HepG2 (cell line): ENCODE measurements at regions not wholly inside any gene's neighbourhood (a gene's known extent, or its start where the extent isn't known, plus 50 kb on each side); places are given as distances from the start of the nearest gene placed in this dataset.

Source experiments
- ATAC-seq: fragments of 200-7000 bp; cut with Tn5 transposase; 3 replicates; pipeline ENCODE4 v1.9.1; 2020; ENCODE audit warnings: mild to moderate bottlenecking, moderate library complexity
- BruUV-seq: library from RNA; stranded (reverse); fragments of 400-500 nt; replicated peaks from 2 replicates; lab custom pipeline; 2021; lab: Mats Ljungman, UMichigan
- CTCF ChIA-PET: fragments of 300-600 bp; formaldehyde crosslinking; extraction: SDS; loops from one replicate; lab custom pipeline; 2021; ENCODE audit warnings: low total read pairs, inconsistent platforms, low intra/inter-chr PET ratio; lab: Yijun Ruan, JAX
- POLR2A ChIA-PET: fragments of 350-600 bp; sonication (Branson Sonifier 250); formaldehyde crosslinking; loops from one replicate; lab custom pipeline; 2020; ENCODE audit warnings: antibody characterized with exemption, inconsistent platforms; lab: Yijun Ruan, JAX
- DNase-seq: peaks from one replicate; pipeline ENCODE4 v3.0.0-alpha.2; 2015; ENCODE audit warnings: low spot score
- FAIRE-seq: peaks from 3 replicates; lab custom pipeline; 2011; peaks lifted over from hg19 to GRCh38; lab: Jason Lieb, UNC
- H2AFZ ChIP-seq: one replicate; pipeline ENCODE4 v1.6.1; 2011; ENCODE audit warnings: low read length, inconsistent platforms
- H3K27ac ChIP-seq: fragments of 300-600 bp; 3 replicates; pipeline ENCODE4 v1.8.0; 2011; ENCODE audit warnings: mixed run types, mild to moderate bottlenecking, mixed read lengths, low read length, inconsistent platforms; ENCODE audit not compliant: insufficient read depth; ENCODE audit errors: extremely low read length
- H3K27me3 ChIP-seq, 2 experiments: fragments of 200-600 bp in 1 of 2; 2 replicates in 1 of 2; 3 replicates in 1 of 2; pipeline versions ENCODE4 v1.6.0 to v1.8.0; 2011; ENCODE audit warnings: low read length in 2 of 2, mild to moderate bottlenecking in 2 of 2, moderate library complexity in 2 of 2, inconsistent platforms in 1 of 2; ENCODE audit not compliant: insufficient read depth in 2 of 2, control insufficient read depth in 1 of 2
- H3K36me3 ChIP-seq, 2 experiments: fragments of 200-600 bp in 1 of 2; replicated peaks in 1 of 2; 2 replicates in 1 of 2; 3 replicates in 1 of 2; pipeline versions ENCODE4 v1.5.1 to v1.8.0; 2011; ENCODE audit warnings: low read length in 2 of 2, inconsistent platforms in 1 of 2; ENCODE audit not compliant: insufficient read depth in 2 of 2, control insufficient read depth in 1 of 2
- H3K4me1 ChIP-seq: 2 replicates; pipeline ENCODE4 v1.5.1; 2012; ENCODE audit warnings: low read length, inconsistent platforms; ENCODE audit not compliant: insufficient read depth
- H3K4me2 ChIP-seq: 2 replicates; pipeline ENCODE4 v1.6.0; 2011; ENCODE audit warnings: low read depth, low read length, inconsistent platforms
- H3K4me3 ChIP-seq, 3 experiments: fragments of 200-600 bp in 1 of 3; sonication (generic), shearing (Covaris generic) in 1 of 3; replicated peaks in 1 of 3; 2 replicates each; pipeline ENCODE4 v1.5.1; 2011 to 2016; ENCODE audit warnings: low read length in 3 of 3, inconsistent platforms in 2 of 3, low read depth in 2 of 3, mild to moderate bottlenecking in 2 of 3, control low read depth in 1 of 3, mixed read lengths in 1 of 3; ENCODE audit not compliant: insufficient read depth in 1 of 3
- H3K79me2 ChIP-seq: one replicate; pipeline ENCODE4 v1.6.1; 2011; ENCODE audit warnings: low read length, inconsistent platforms; ENCODE audit not compliant: insufficient read depth
- H3K9ac ChIP-seq: 2 replicates; pipeline ENCODE4 v1.6.0; 2011; ENCODE audit warnings: mild to moderate bottlenecking, low read depth, low read length, inconsistent platforms; ENCODE audit not compliant: insufficient read depth
- H3K9me3 ChIP-seq: 2 replicates; pipeline ENCODE4 v1.5.1; 2012; ENCODE audit warnings: mild to moderate bottlenecking, low read length
- H4K20me1 ChIP-seq: 2 replicates; pipeline ENCODE4 v1.6.0; 2011; ENCODE audit warnings: inconsistent platforms, mild to moderate bottlenecking, low read length, moderate library complexity; ENCODE audit not compliant: insufficient read depth
- ATAD3A ChIP-seq: sonication (generic); formaldehyde crosslinking; IDR thresholded peaks from 2 replicates; pipeline ENCODE4 v1.4.0; 2020; ENCODE audit warnings: missing genetic modification reagents
- ATRX ChIP-seq: sonication (generic); formaldehyde crosslinking; IDR thresholded peaks from 2 replicates; pipeline ENCODE4 v1.4.0; 2020; ENCODE audit warnings: missing genetic modification reagents, borderline replicate concordance
- HBP1 ChIP-seq: IDR thresholded peaks from 2 replicates; pipeline ENCODE4 v1.6.1; 2016; ENCODE audit warnings: low read depth, control low read depth
- KAT7 ChIP-seq: IDR thresholded peaks from 2 replicates; pipeline ENCODE4 v1.6.1; 2018; ENCODE audit warnings: borderline replicate concordance, missing compliant biosample characterization
- KLF13 ChIP-seq: sonication (generic); formaldehyde crosslinking; IDR thresholded peaks from 2 replicates; pipeline ENCODE4 v1.4.0; 2020; ENCODE audit warnings: mild to moderate bottlenecking, missing genetic modification reagents
- KMT2A ChIP-seq: sonication (generic); formaldehyde crosslinking; IDR thresholded peaks from 2 replicates; pipeline ENCODE4 v1.4.0; 2020; ENCODE audit warnings: missing genetic modification reagents
- LBX2 ChIP-seq: sonication (generic); formaldehyde crosslinking; IDR thresholded peaks from 2 replicates; pipeline ENCODE4 v1.5.0; 2020; ENCODE audit warnings: missing genetic modification reagents, mild to moderate bottlenecking, borderline replicate concordance
- MTF1 ChIP-seq: sonication (generic); formaldehyde crosslinking; IDR thresholded peaks from 2 replicates; pipeline ENCODE4 v1.5.0; 2020; ENCODE audit warnings: missing genetic modification reagents
- NFE2L2 ChIP-seq: fragments of 150-350 bp; IDR thresholded peaks from 2 replicates; pipeline ENCODE4 v1.6.1; 2014; ENCODE audit warnings: low read length
- SKI ChIP-seq: fragments of 450-650 bp; IDR thresholded peaks from one replicate; pipeline ENCODE4 v1.6.1; 2018; ENCODE audit warnings: mild to moderate bottlenecking; ENCODE audit not compliant: partially characterized antibody
- XBP1 ChIP-seq: sonication (generic); formaldehyde crosslinking; IDR thresholded peaks from 2 replicates; pipeline ENCODE4 v1.5.0; 2020; ENCODE audit warnings: missing genetic modification reagents
- YY1 ChIP-seq: IDR thresholded peaks from 2 replicates; pipeline ENCODE4 v1.6.1; 2011; ENCODE audit warnings: low read length, low read depth, moderate library complexity, mild to moderate bottlenecking; ENCODE audit not compliant: insufficient read depth, insufficient replicate concordance
- ZEB1 ChIP-seq: IDR thresholded peaks from 2 replicates; pipeline ENCODE4 v1.6.1; 2012; ENCODE audit warnings: mild to moderate bottlenecking, low read depth, inconsistent platforms; ENCODE audit not compliant: insufficient replicate concordance
- ZNF124 ChIP-seq: sonication (generic); formaldehyde crosslinking; IDR thresholded peaks from 2 replicates; pipeline ENCODE4 v1.4.0; 2020; ENCODE audit warnings: missing genetic modification reagents
- ZNF441 ChIP-seq: sonication (generic); formaldehyde crosslinking; IDR thresholded peaks from 2 replicates; pipeline ENCODE4 v1.7.0; 2021; ENCODE audit warnings: missing genetic modification reagents, borderline replicate concordance
- ZNF549 ChIP-seq: sonication (generic); formaldehyde crosslinking; IDR thresholded peaks from 2 replicates; pipeline ENCODE4 v1.5.0; 2020; ENCODE audit warnings: missing genetic modification reagents
- ZNF567 ChIP-seq: sonication (generic); formaldehyde crosslinking; IDR thresholded peaks from 2 replicates; pipeline ENCODE4 v1.8.1; 2023; ENCODE audit warnings: mild to moderate bottlenecking, missing genetic modification reagents, borderline replicate concordance
- ZSCAN12 ChIP-seq: sonication (generic); formaldehyde crosslinking; IDR thresholded peaks from 2 replicates; pipeline ENCODE4 v1.9.0; 2021; ENCODE audit warnings: mild to moderate bottlenecking, missing genetic modification reagents
- WGBS: methylation state at CpG from one replicate; pipeline ENCODE4 v1.1.6; 2017; ENCODE audit warnings: low lambda C conversion rate; 5-methylcytosine and 5-hydroxymethylcytosine counted together
- in situ Hi-C: cut with HindIII; loops from 2 replicates; pipeline ENCODE4 v1.10.0; 2017; ENCODE audit warnings: low pct_unique_long_range_greater_than_20kb; ENCODE audit not compliant: extremely low pct_ligation_motif_present
- intact Hi-C: fragments of 100-400 bp; cut with micrococcal nuclease; formaldehyde crosslinking; loops from one replicate; pipeline ENCODE4 v1.10.0; 2022; ENCODE audit not compliant: unreplicated experiment

DNA sequence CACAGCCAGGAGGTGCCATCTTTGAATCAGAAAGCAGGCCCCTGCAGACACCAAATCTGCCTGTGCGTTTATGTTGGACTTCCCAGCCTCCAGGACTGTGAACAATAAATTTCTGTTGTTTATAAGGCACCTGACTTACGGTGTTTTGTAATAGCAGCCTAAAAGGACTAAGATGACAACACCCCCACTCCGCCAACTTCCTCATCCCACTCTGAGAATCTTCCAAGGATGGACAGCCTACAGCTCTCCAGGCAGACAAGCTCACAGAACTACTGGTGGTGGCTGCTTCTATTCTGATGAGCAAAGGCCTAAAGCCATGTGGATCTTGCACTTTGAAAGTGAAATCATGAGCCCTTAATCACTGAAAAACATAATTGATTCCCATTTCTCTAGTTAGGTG, 449.2 kb downstream of the TSHZ3 start (continued):
- TF ChIP-seq ZEB1: no peak

DNA sequence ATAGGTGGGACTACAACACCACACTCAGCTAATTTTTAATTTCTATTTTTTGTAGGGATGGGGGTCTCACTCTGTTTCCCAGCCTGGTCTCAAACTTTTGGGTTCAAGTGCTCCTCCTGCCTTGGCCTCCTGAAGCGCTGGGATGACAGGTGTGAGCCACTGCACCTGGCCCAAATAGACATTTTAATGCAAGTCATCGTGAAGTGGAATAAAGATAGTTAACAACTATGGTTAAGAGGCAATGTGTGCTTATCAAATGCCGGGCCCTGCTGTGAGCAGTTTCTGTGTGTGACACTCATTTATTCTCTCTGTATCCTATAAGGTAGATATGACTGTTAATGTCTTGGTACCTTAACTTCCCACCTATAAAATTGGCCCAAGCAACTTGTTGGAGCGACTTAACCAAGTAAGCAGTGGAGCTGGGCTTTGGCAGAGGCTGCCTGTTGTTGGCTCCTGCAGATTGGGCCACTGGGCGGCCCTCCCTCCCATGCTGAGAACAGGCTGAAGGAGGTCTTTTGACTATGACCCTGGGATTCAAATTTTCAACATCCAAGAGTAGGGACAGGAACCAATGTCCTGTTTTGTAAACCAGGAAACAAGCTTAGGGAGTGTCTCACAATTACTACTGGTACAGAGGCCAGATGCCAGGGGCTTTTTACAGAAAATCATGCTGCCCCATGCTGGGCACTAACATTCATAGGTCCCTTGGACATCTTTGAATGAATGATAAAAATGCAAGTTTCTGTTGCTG, 450.7 kb downstream of the TSHZ3 start:
- no peak for ATAC-seq
- POLR2A ChIA-PET: no interaction called here

DNA sequence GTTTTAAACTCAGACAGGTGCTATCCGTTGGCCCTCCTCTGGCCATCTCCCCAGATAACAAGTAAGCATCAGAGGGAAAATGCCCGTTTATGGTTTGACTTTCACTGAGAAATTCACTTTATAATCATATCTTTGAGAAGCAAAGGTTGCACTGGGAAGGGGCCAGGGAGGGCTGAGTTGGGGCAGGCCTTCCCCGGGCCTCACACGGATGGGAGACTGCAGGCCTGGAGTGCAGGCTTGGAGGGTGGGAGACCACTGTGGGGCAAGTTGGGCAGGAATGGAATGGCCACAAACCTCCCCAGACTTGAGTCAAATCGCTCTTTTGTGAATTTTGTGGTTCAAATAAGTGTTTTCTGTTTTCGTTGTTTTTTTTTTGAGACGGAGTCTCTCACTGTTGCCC, 451.7 kb downstream of the TSHZ3 start:
- Histone ChIP-seq H3K4me2 (no peak overlapping the region), H4K20me1 (no peaks in the 10 kb centered on the region), H3K9ac (no peak overlapping the region), H3K36me3 (no peaks in the 10 kb centered on the region), H3K27me3 (no peaks in the 10 kb centered on the region), H3K4me1 (no peaks in the 10 kb centered on the region), H2AFZ (no peak overlapping the region), H3K4me3 (no peak overlapping the region), H3K79me2 (no peaks in the 10 kb centered on the region), H3K27ac (no peak overlapping the region), H3K9me3 (peaks cover 92% of the 10 kb centered on the region)
- no peak for ATAC-seq
- no peak for FAIRE-seq
- WGBS: 19% methylated on average over 7 of the region's 7 CpGs
- no peak for TF ChIP-seq YY1
- no peak for TF ChIP-seq ZNF441 (CRISPR knock-in tag)
- no peak for TF ChIP-seq ZNF567 (CRISPR knock-in tag)
- TF ChIP-seq KMT2A (CRISPR knock-in tag): no peak
- no peak for TF ChIP-seq ZNF124 (CRISPR knock-in tag)
- no peak for TF ChIP-seq ZNF549 (CRISPR knock-in tag)
- TF ChIP-seq MTF1: no peak
- no peak for TF ChIP-seq SKI
- TF ChIP-seq LBX2: no peak
- no peak for TF ChIP-seq ZSCAN12
- TF ChIP-seq KLF13 (CRISPR knock-in tag): no peak
- TF ChIP-seq ATRX (CRISPR knock-in tag): no peak
- no peak for TF ChIP-seq KAT7 (CRISPR knock-in tag)
- TF ChIP-seq HBP1 (CRISPR knock-in tag): no peak
- TF ChIP-seq XBP1 (CRISPR knock-in tag): no peak
- CTCF ChIA-PET: no interaction called here
- no TSS peak for BruUV-seq
- intact Hi-C loops (no loop called here), in situ Hi-C loops (no loop called here)
- POLR2A ChIA-PET: no interaction called here
- DNase-seq: no peak

More for the DNA sequence above, 450.7 kb downstream of the TSHZ3 start:
- Histone ChIP-seq H3K4me2 (no peak overlapping the region), H2AFZ (no peak overlapping the region), H3K9me3 (peaks cover 94% of the 10 kb centered on the region), H3K27ac (no peak overlapping the region), H3K9ac (no peak overlapping the region), H3K27me3 (no peaks in the 10 kb centered on the region), H3K36me3 (no peaks in the 10 kb centered on the region), H4K20me1 (no peaks in the 10 kb centered on the region), H3K4me3 (no peak overlapping the region), H3K79me2 (no peaks in the 10 kb centered on the region), H3K4me1 (no peaks in the 10 kb centered on the region)
- TF ChIP-seq ATAD3A (CRISPR knock-in tag) (no peak), NFE2L2 (peak; percentile 43; the same call in 1 of the 2 replicates)
- CTCF ChIA-PET: no interaction called here
- FAIRE-seq (no peak), DNase-seq (no peak)
- in situ Hi-C loops (no loop called here), intact Hi-C loops (no loop called here)
- no TSS peak for BruUV-seq
- WGBS: 41% methylated on average over 5 of the region's 5 CpGs
